Ovary (tissue), 3 donors: ENCODE measurements at regions not wholly inside any gene's neighbourhood (a gene's known extent, or its start where the extent isn't known, plus 50 kb on each side); places are given as distances from the start of the nearest gene placed in this dataset.
"Not testable (repeated sequence)": the region's sequence is repeated elsewhere in the genome, so short reads cannot be mapped to it uniquely, and the experiment has no call there.

Source experiments
- CTCF ChIP-seq, 3 donors: fragments of 450-650 bp in 2 of 3; fragments of 200-600 bp in 1 of 3; IDR thresholded peaks; one replicate each; pipeline versions ENCODE4 v1.5.1 to v1.8.0; 2016 to 2022; ENCODE audit warnings: antibody characterized with exemption in 3 of 3, mild to moderate bottlenecking in 1 of 3
- EP300 ChIP-seq: sonication (generic); formaldehyde crosslinking; IDR thresholded peaks from one replicate; pipeline ENCODE4 v1.6.1; 2017; ENCODE audit warnings: antibody characterized with exemption
- POLR2A ChIP-seq: fragments of 450-650 bp; IDR thresholded peaks from one replicate; pipeline ENCODE4 v1.6.1; 2017; ENCODE audit warnings: antibody characterized with exemption, mild to moderate bottlenecking, moderate library complexity
- donor health status: DM: no; HTN: no; CAD: no.

GRCh38 chr1:70736518-70736917 is 311.1 kb downstream of the PTGER3 start:
- not testable (repeated sequence) for TF ChIP-seq EP300; CTCF (IDR thresholded peaks at IDR 0.05); POLR2A
